ENCODE measurements at regions not wholly inside any gene's neighbourhood (a gene's known extent, or its start where the extent isn't known, plus 50 kb on each side); places are given as distances from the start of the nearest gene placed in this dataset.

GRCh38 chr16:59410451-59410850, 676.3 kb upstream of the GOT2 start:
- DNase-seq (ENCODE audit: low read depth), result no peak
- no peak overlapping the region for H3K4me3 ChIP-seq (ENCODE audit: low read length)
- no peaks in the 10 kb centered on the region for H3K27me3 ChIP-seq (replicated peaks; ENCODE audit: control insufficient read depth, insufficient read depth, low read length)
- H3K9ac ChIP-seq (ENCODE audit: low read length), result no peak overlapping the region
- no peaks in the 10 kb centered on the region for H3K36me3 ChIP-seq (ENCODE audit: control insufficient read depth, insufficient read depth, low read length, severe bottlenecking)
- peaks cover 4% of the 10 kb centered on the region for H3K9me3 ChIP-seq (ENCODE audit: control insufficient read depth, low read length)
- H3K4me1 ChIP-seq (ENCODE audit: control insufficient read depth, insufficient read depth, low read length), result no peaks in the 10 kb centered on the region

GRCh38 chr16:59405802-59406201, 671.7 kb upstream of the GOT2 start:
- Histone ChIP-seq H3K27me3 (replicated peaks; ENCODE audit: control insufficient read depth, insufficient read depth, low read length) (no peaks in the 10 kb centered on the region), H3K4me1 (ENCODE audit: control insufficient read depth, insufficient read depth, low read length) (no peaks in the 10 kb centered on the region), H3K9me3 (ENCODE audit: control insufficient read depth, low read length) (peaks cover 4% of the 10 kb centered on the region), H3K36me3 (ENCODE audit: control insufficient read depth, insufficient read depth, low read length, severe bottlenecking) (no peaks in the 10 kb centered on the region), H3K4me3 (ENCODE audit: low read length) (no peak overlapping the region), H3K9ac (ENCODE audit: low read length) (no peak overlapping the region)
- DNase-seq (ENCODE audit: low read depth), result no peak

GRCh38 chr16:59404509-59404908, 670.4 kb upstream of the GOT2 start:
- Histone ChIP-seq H3K4me3 (ENCODE audit: low read length) (no peak overlapping the region), H3K27me3 (replicated peaks; ENCODE audit: control insufficient read depth, insufficient read depth, low read length) (no peaks in the 10 kb centered on the region), H3K9me3 (ENCODE audit: control insufficient read depth, low read length) (peaks cover 4% of the 10 kb centered on the region), H3K9ac (ENCODE audit: low read length) (no peak overlapping the region), H3K4me1 (ENCODE audit: control insufficient read depth, insufficient read depth, low read length) (no peaks in the 10 kb centered on the region), H3K36me3 (ENCODE audit: control insufficient read depth, insufficient read depth, low read length, severe bottlenecking) (no peaks in the 10 kb centered on the region)
- DNase-seq (ENCODE audit: low read depth), result no peak

GRCh38 chr16:59400830-59401229, 666.7 kb upstream of the GOT2 start:
- H3K9me3 ChIP-seq (ENCODE audit: control insufficient read depth, low read length), result no peaks in the 10 kb centered on the region
- no peaks in the 10 kb centered on the region for H3K36me3 ChIP-seq (ENCODE audit: control insufficient read depth, insufficient read depth, low read length, severe bottlenecking)
- no peak for DNase-seq (ENCODE audit: low read depth)
- H3K9ac ChIP-seq (ENCODE audit: low read length), result no peak overlapping the region
- no peak overlapping the region for H3K4me3 ChIP-seq (ENCODE audit: low read length)
- H3K27me3 ChIP-seq (replicated peaks; ENCODE audit: control insufficient read depth, insufficient read depth, low read length), result peaks cover 5% of the 10 kb centered on the region
- H3K4me1 ChIP-seq (ENCODE audit: control insufficient read depth, insufficient read depth, low read length), result no peaks in the 10 kb centered on the region

GRCh38 chr16:59397638-59398037, 663.5 kb upstream of the GOT2 start:
- H3K4me1 ChIP-seq (ENCODE audit: control insufficient read depth, insufficient read depth, low read length), result no peaks in the 10 kb centered on the region
- no peak overlapping the region for H3K9ac ChIP-seq (ENCODE audit: low read length)
- no peak for DNase-seq (ENCODE audit: low read depth)
- peaks cover 32% of the 10 kb centered on the region for H3K27me3 ChIP-seq (replicated peaks; ENCODE audit: control insufficient read depth, insufficient read depth, low read length)
- no peaks in the 10 kb centered on the region for H3K9me3 ChIP-seq (ENCODE audit: control insufficient read depth, low read length)
- no peak overlapping the region for H3K4me3 ChIP-seq (ENCODE audit: low read length)
- no peaks in the 10 kb centered on the region for H3K36me3 ChIP-seq (ENCODE audit: control insufficient read depth, insufficient read depth, low read length, severe bottlenecking)

- Histone ChIP-seq H3K36me3 (ENCODE audit: control insufficient read depth, insufficient read depth, low read length, severe bottlenecking) (no peaks in the 10 kb centered on the region), H3K9ac (ENCODE audit: low read length) (no peak overlapping the region)
- DNase-seq (ENCODE audit: low read depth), result no peak
These were observed 660.4 kb upstream of the GOT2 start for GRCh38 chr16:59394526-59394925.

GRCh38 chr16:59392911-59393310, 658.8 kb upstream of the GOT2 start:
- H3K4me1 ChIP-seq (ENCODE audit: control insufficient read depth, insufficient read depth, low read length), result no peaks in the 10 kb centered on the region
- peaks cover 69% of the 10 kb centered on the region for H3K27me3 ChIP-seq (replicated peaks; ENCODE audit: control insufficient read depth, insufficient read depth, low read length)
- no peaks in the 10 kb centered on the region for H3K9me3 ChIP-seq (ENCODE audit: control insufficient read depth, low read length)
- no peak overlapping the region for H3K9ac ChIP-seq (ENCODE audit: low read length)
- no peaks in the 10 kb centered on the region for H3K36me3 ChIP-seq (ENCODE audit: control insufficient read depth, insufficient read depth, low read length, severe bottlenecking)
- no peak for DNase-seq (ENCODE audit: low read depth)
- H3K4me3 ChIP-seq (ENCODE audit: low read length), result no peak overlapping the region

More at GRCh38 chr16:59394526-59394925, 660.4 kb upstream of the GOT2 start:
- Histone ChIP-seq H3K27me3 (replicated peaks; ENCODE audit: control insufficient read depth, insufficient read depth, low read length) (peaks cover 54% of the 10 kb centered on the region), H3K4me3 (ENCODE audit: low read length) (no peak overlapping the region), H3K4me1 (ENCODE audit: control insufficient read depth, insufficient read depth, low read length) (no peaks in the 10 kb centered on the region), H3K9me3 (ENCODE audit: control insufficient read depth, low read length) (no peaks in the 10 kb centered on the region)

- H3K27me3 ChIP-seq (replicated peaks; ENCODE audit: control insufficient read depth, insufficient read depth, low read length), result peaks cover 80% of the 10 kb centered on the region
- no peaks in the 10 kb centered on the region for H3K9me3 ChIP-seq (ENCODE audit: control insufficient read depth, low read length)
- DNase-seq (ENCODE audit: low read depth), result no peak
These were observed 657.7 kb upstream of the GOT2 start for GRCh38 chr16:59391617-59392364.

GRCh38 chr16:59385959-59386358, 651.8 kb upstream of the GOT2 start:
- Histone ChIP-seq H3K27me3 (replicated peaks; ENCODE audit: control insufficient read depth, insufficient read depth, low read length) (peaks cover 59% of the 10 kb centered on the region), H3K9ac (ENCODE audit: low read length) (no peak overlapping the region), H3K9me3 (ENCODE audit: control insufficient read depth, low read length) (no peaks in the 10 kb centered on the region), H3K4me1 (ENCODE audit: control insufficient read depth, insufficient read depth, low read length) (peaks cover 12% of the 10 kb centered on the region), H3K36me3 (ENCODE audit: control insufficient read depth, insufficient read depth, low read length, severe bottlenecking) (no peaks in the 10 kb centered on the region), H3K4me3 (ENCODE audit: low read length) (no peak overlapping the region)
- DNase-seq (ENCODE audit: low read depth), result peak; percentile 16

More at GRCh38 chr16:59391617-59392364, 657.7 kb upstream of the GOT2 start:
- no peaks in the 10 kb centered on the region for H3K4me1 ChIP-seq (ENCODE audit: control insufficient read depth, insufficient read depth, low read length)
- H3K4me3 ChIP-seq (ENCODE audit: low read length), result no peak overlapping the region
- no peak overlapping the region for H3K9ac ChIP-seq (ENCODE audit: low read length)
- no peaks in the 10 kb centered on the region for H3K36me3 ChIP-seq (ENCODE audit: control insufficient read depth, insufficient read depth, low read length, severe bottlenecking)

GRCh38 chr16:59385491-59385890, 651.4 kb upstream of the GOT2 start:
- H3K4me3 ChIP-seq (ENCODE audit: low read length), result no peak overlapping the region
- H3K9ac ChIP-seq (ENCODE audit: low read length), result no peak overlapping the region
- DNase-seq (ENCODE audit: low read depth), result no peak
- H3K4me1 ChIP-seq (ENCODE audit: control insufficient read depth, insufficient read depth, low read length), result peaks cover 12% of the 10 kb centered on the region
- H3K9me3 ChIP-seq (ENCODE audit: control insufficient read depth, low read length), result no peaks in the 10 kb centered on the region
- peaks cover 59% of the 10 kb centered on the region for H3K27me3 ChIP-seq (replicated peaks; ENCODE audit: control insufficient read depth, insufficient read depth, low read length)
- H3K36me3 ChIP-seq (ENCODE audit: control insufficient read depth, insufficient read depth, low read length, severe bottlenecking), result no peaks in the 10 kb centered on the region

- DNase-seq (ENCODE audit: low read depth), result no peak
- Histone ChIP-seq H3K9me3 (ENCODE audit: control insufficient read depth, low read length) (peaks cover 10% of the 10 kb centered on the region), H3K9ac (ENCODE audit: low read length) (no peak overlapping the region), H3K4me3 (ENCODE audit: low read length) (no peak overlapping the region), H3K27me3 (replicated peaks; ENCODE audit: control insufficient read depth, insufficient read depth, low read length) (peaks cover 41% of the 10 kb centered on the region), H3K4me1 (ENCODE audit: control insufficient read depth, insufficient read depth, low read length) (no peaks in the 10 kb centered on the region), H3K36me3 (ENCODE audit: control insufficient read depth, insufficient read depth, low read length, severe bottlenecking) (no peaks in the 10 kb centered on the region)
These were observed 639.5 kb upstream of the GOT2 start for GRCh38 chr16:59373632-59374031.

- no peak overlapping the region for H3K9ac ChIP-seq (ENCODE audit: low read length)
- H3K27me3 ChIP-seq (replicated peaks; ENCODE audit: control insufficient read depth, insufficient read depth, low read length), result peaks cover 16% of the 10 kb centered on the region
- no peak overlapping the region for H3K4me3 ChIP-seq (ENCODE audit: low read length)
- H3K4me1 ChIP-seq (ENCODE audit: control insufficient read depth, insufficient read depth, low read length), result no peaks in the 10 kb centered on the region
- DNase-seq (ENCODE audit: low read depth), result no peak
- H3K9me3 ChIP-seq (ENCODE audit: control insufficient read depth, low read length), result peaks cover 2% of the 10 kb centered on the region
- no peaks in the 10 kb centered on the region for H3K36me3 ChIP-seq (ENCODE audit: control insufficient read depth, insufficient read depth, low read length, severe bottlenecking)
These were observed 636.6 kb upstream of the GOT2 start for GRCh38 chr16:59370717-59371116.

Data from adipocyte (in vitro differentiated cells).